ENCODE measurements at regions not wholly inside any gene's neighbourhood (a gene's known extent, or its start where the extent isn't known, plus 50 kb on each side); places are given as distances from the start of the nearest gene placed in this dataset.
A peak's percentile ranks its signal among the peaks of the same experiment; 100 is the strongest.

- Histone ChIP-seq H3K4me3 (ENCODE audit: low read depth, low read length) (no peak overlapping the region), H2AFZ (ENCODE audit: low read length, unreplicated experiment) (no peak overlapping the region), H3K27me3 (ENCODE audit: insufficient read depth, low read length) (no peaks in the 10 kb centered on the region), H3K27ac (ENCODE audit: low read depth, low read length) (no peak overlapping the region), H3K79me2 (ENCODE audit: control insufficient read depth, insufficient read depth, low read length, unreplicated experiment) (no peaks in the 10 kb centered on the region), H3K36me3 (ENCODE audit: insufficient read depth, low read length) (no peaks in the 10 kb centered on the region), H3K4me1 (ENCODE audit: control insufficient read depth, insufficient read depth, low read length, unreplicated experiment) (no peaks in the 10 kb centered on the region)
Measured at GRCh38 chr6:48472535-48472934, 361.5 kb upstream of the PTCHD4 start.

DNA sequence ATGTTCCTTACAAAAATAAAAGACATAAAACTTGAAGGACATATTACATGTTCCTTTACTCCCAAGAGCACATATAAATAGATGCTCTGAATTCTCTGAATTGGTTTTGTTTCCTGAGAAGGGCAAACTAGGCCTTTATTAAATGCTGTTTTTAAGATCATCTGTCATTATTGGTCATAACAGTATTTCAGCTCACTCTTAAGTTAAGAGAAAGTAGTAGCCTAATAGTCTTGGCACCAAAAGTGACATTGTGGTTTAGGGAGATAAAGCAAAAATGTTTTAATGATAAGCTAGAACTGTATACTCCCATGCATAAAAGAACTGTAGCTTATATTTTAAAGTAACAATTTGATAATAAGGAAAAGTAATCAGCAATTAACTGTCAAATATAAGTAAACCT, 361.1 kb upstream of the PTCHD4 start:
- Histone ChIP-seq H3K4me1 (ENCODE audit: control insufficient read depth, insufficient read depth, low read length, unreplicated experiment) (no peaks in the 10 kb centered on the region), H3K27me3 (ENCODE audit: insufficient read depth, low read length) (no peaks in the 10 kb centered on the region), H3K79me2 (ENCODE audit: control insufficient read depth, insufficient read depth, low read length, unreplicated experiment) (no peaks in the 10 kb centered on the region), H3K36me3 (ENCODE audit: insufficient read depth, low read length) (no peaks in the 10 kb centered on the region), H3K4me3 (ENCODE audit: low read depth, low read length) (no peak overlapping the region), H3K27ac (ENCODE audit: low read depth, low read length) (no peak overlapping the region), H2AFZ (ENCODE audit: low read length, unreplicated experiment) (no peak overlapping the region)

DNA sequence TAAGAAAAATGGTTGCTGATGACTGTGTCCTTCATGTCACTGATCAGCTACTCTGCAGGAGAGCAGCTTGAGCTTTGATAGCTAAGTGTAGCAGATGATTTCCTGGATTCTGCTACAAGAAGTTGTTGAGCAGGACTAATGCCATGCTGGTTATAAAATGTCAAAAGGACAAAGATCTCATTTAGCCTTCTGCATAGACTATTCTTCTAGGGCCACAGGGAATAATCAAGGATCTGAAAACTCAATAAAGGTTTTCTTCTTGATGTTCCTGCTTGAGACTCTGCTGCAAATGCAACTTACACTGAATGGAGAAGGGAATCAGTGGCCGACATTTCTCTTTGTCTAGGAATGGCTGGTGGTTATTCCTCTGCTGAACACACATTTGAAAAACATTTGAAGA, 360.3 kb upstream of the PTCHD4 start:
- no peaks in the 10 kb centered on the region for H3K36me3 ChIP-seq (ENCODE audit: insufficient read depth, low read length)
- no peak overlapping the region for H3K4me3 ChIP-seq (ENCODE audit: low read depth, low read length)
- H3K27ac ChIP-seq (ENCODE audit: low read depth, low read length), result no peak overlapping the region
- H2AFZ ChIP-seq (ENCODE audit: low read length, unreplicated experiment), result no peak overlapping the region
- H3K27me3 ChIP-seq (ENCODE audit: insufficient read depth, low read length), result no peaks in the 10 kb centered on the region
- no peaks in the 10 kb centered on the region for H3K79me2 ChIP-seq (ENCODE audit: control insufficient read depth, insufficient read depth, low read length, unreplicated experiment)
- H3K4me1 ChIP-seq (ENCODE audit: control insufficient read depth, insufficient read depth, low read length, unreplicated experiment), result no peaks in the 10 kb centered on the region

DNA sequence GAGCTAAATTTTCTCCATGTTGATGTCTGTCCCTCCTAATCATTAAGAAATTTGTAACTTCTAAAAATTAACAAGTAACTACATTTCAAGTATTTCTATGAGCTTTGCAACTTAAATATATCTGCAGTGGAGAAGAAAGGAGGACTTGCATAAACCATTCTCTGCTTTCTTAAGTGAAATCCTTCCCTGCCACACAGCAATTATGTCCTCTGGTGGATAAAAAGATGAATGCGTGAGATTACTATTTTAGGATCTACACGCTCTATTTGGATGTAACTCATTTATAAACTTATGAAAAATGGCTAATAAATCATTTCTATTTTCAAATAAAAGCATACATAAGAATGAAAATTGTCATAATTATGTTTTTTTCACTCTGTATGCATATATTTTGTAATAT, 338.0 kb upstream of the PTCHD4 start:
- Histone ChIP-seq H3K27ac (ENCODE audit: low read depth, low read length) (no peak overlapping the region), H3K27me3 (ENCODE audit: insufficient read depth, low read length) (no peaks in the 10 kb centered on the region), H2AFZ (ENCODE audit: low read length, unreplicated experiment) (no peak overlapping the region), H3K4me1 (ENCODE audit: control insufficient read depth, insufficient read depth, low read length, unreplicated experiment) (no peaks in the 10 kb centered on the region), H3K4me3 (ENCODE audit: low read depth, low read length) (no peak overlapping the region), H3K79me2 (ENCODE audit: control insufficient read depth, insufficient read depth, low read length, unreplicated experiment) (no peaks in the 10 kb centered on the region), H3K36me3 (ENCODE audit: insufficient read depth, low read length) (no peaks in the 10 kb centered on the region)

GRCh38 chr6:48447251-48447650, 336.3 kb upstream of the PTCHD4 start:
- H2AFZ ChIP-seq (ENCODE audit: low read length, unreplicated experiment), result no peak overlapping the region
- no peaks in the 10 kb centered on the region for H3K36me3 ChIP-seq (ENCODE audit: insufficient read depth, low read length)
- no peak overlapping the region for H3K4me3 ChIP-seq (ENCODE audit: low read depth, low read length)
- H3K79me2 ChIP-seq (ENCODE audit: control insufficient read depth, insufficient read depth, low read length, unreplicated experiment), result no peaks in the 10 kb centered on the region
- H3K4me1 ChIP-seq (ENCODE audit: control insufficient read depth, insufficient read depth, low read length, unreplicated experiment), result no peaks in the 10 kb centered on the region
- H3K27me3 ChIP-seq (ENCODE audit: insufficient read depth, low read length), result no peaks in the 10 kb centered on the region
- no peak overlapping the region for H3K27ac ChIP-seq (ENCODE audit: low read depth, low read length)

- Histone ChIP-seq H2AFZ (ENCODE audit: low read length, unreplicated experiment) (peak overlapping the region; percentile 64), H3K36me3 (ENCODE audit: insufficient read depth, low read length) (no peaks in the 10 kb centered on the region), H3K4me1 (ENCODE audit: control insufficient read depth, insufficient read depth, low read length, unreplicated experiment) (peaks cover 55% of the 10 kb centered on the region)
Measured at GRCh38 chr6:48429610-48430009, 318.6 kb upstream of the PTCHD4 start.

DNA sequence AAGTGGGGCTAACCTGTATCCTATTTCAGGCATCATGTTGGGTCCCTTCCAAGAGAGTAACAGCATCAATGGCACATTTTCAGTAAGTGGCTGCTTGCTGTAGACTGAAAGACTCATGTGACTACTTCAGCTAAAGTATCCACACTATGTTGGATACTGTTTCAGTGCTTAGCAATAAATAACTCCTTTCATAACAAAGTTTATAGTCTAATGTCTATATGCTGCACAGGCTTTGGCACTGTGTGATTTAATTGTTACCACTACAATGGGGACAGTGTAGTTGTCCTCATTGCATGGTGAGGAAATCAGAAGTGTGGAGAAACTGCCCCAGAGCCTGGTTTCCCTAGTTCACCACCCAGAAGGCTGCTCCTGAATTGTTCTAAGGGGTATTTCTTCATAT, 318.0 kb upstream of the PTCHD4 start:
- H3K36me3 ChIP-seq (ENCODE audit: insufficient read depth, low read length), result no peaks in the 10 kb centered on the region
- peak overlapping the region; percentile 64 for H2AFZ ChIP-seq (ENCODE audit: low read length, unreplicated experiment)
- peak overlapping the region; percentile 86 for H3K27ac ChIP-seq (ENCODE audit: low read depth, low read length)
- no peak overlapping the region for H3K4me3 ChIP-seq (ENCODE audit: low read depth, low read length)
- H3K4me1 ChIP-seq (ENCODE audit: control insufficient read depth, insufficient read depth, low read length, unreplicated experiment), result peaks cover 61% of the 10 kb centered on the region
- H3K79me2 ChIP-seq (ENCODE audit: control insufficient read depth, insufficient read depth, low read length, unreplicated experiment), result no peaks in the 10 kb centered on the region
- H3K27me3 ChIP-seq (ENCODE audit: insufficient read depth, low read length), result no peaks in the 10 kb centered on the region

More at GRCh38 chr6:48429610-48430009, 318.6 kb upstream of the PTCHD4 start:
- Histone ChIP-seq H3K27ac (ENCODE audit: low read depth, low read length) (peak overlapping the region; percentile 86), H3K4me3 (ENCODE audit: low read depth, low read length) (no peak overlapping the region), H3K79me2 (ENCODE audit: control insufficient read depth, insufficient read depth, low read length, unreplicated experiment) (no peaks in the 10 kb centered on the region), H3K27me3 (ENCODE audit: insufficient read depth, low read length) (no peaks in the 10 kb centered on the region)

DNA sequence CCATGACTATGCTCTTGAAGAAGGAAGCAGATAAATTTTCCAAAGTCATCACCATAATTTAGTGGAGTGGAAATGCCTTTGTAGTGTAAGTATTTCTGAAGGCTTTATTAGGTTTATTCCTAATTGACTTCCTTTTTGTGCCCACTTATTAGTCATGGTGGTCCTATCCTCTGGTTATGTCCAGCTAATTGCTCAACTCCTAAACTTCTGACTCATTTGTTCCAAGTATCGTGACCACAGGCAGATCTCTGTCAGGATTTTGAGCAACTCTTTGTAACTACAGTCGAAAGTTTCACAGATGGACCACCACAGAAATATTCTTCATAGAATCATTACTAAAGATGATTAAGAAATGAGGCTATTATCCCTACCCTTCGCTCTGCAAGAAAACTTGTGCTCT, 315.6 kb upstream of the PTCHD4 start:
- Histone ChIP-seq H2AFZ (ENCODE audit: low read length, unreplicated experiment) (no peak overlapping the region), H3K27ac (ENCODE audit: low read depth, low read length) (peak overlapping the region; percentile 86), H3K79me2 (ENCODE audit: control insufficient read depth, insufficient read depth, low read length, unreplicated experiment) (no peaks in the 10 kb centered on the region), H3K36me3 (ENCODE audit: insufficient read depth, low read length) (no peaks in the 10 kb centered on the region), H3K4me3 (ENCODE audit: low read depth, low read length) (no peak overlapping the region), H3K27me3 (ENCODE audit: insufficient read depth, low read length) (no peaks in the 10 kb centered on the region), H3K4me1 (ENCODE audit: control insufficient read depth, insufficient read depth, low read length, unreplicated experiment) (peaks cover 67% of the 10 kb centered on the region)

DNA sequence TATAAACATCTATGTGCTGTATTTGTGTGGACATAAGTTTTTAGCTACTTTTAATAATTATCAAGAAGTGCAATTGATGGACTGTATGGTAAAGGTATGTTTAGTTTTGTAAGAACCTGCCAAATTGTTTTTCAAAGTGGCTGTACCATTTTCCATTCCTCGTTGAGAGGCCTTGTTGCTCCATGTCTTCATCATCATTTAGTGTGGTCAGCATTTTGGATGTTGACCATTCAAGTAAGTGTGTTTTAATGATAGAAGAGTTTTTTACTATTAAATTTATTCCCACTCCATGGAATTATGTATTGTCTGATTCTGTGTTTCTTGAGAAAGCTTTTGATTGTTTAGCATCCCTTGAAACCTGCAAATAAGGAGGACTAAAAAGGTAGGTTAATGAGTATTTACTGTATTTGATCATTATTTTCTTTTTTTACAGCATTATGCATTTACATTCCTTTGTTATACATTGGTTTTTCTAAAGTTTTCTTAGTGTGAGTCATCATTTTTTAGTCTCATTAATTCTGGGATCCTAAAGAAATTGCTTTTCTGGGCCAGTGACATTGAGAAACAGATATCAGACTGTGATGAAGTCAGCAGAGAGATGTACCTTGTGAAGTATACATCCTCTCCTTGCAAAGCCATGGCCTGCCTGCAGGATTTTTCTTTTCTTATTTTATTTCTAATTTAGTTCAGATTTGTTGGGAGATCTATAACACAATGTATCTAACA, 312.8 kb upstream of the PTCHD4 start:
- no peaks in the 10 kb centered on the region for H3K36me3 ChIP-seq (ENCODE audit: insufficient read depth, low read length)
- no peak overlapping the region for H2AFZ ChIP-seq (ENCODE audit: low read length, unreplicated experiment)
- no peak overlapping the region for H3K4me3 ChIP-seq (ENCODE audit: low read depth, low read length)
- peak overlapping the region; percentile 35; the same call in 1 of the 2 replicates for H3K27ac ChIP-seq (ENCODE audit: low read depth, low read length)
- H3K27me3 ChIP-seq (ENCODE audit: insufficient read depth, low read length), result no peaks in the 10 kb centered on the region
- no peaks in the 10 kb centered on the region for H3K79me2 ChIP-seq (ENCODE audit: control insufficient read depth, insufficient read depth, low read length, unreplicated experiment)
- H3K4me1 ChIP-seq (ENCODE audit: control insufficient read depth, insufficient read depth, low read length, unreplicated experiment), result peaks cover 45% of the 10 kb centered on the region

DNA sequence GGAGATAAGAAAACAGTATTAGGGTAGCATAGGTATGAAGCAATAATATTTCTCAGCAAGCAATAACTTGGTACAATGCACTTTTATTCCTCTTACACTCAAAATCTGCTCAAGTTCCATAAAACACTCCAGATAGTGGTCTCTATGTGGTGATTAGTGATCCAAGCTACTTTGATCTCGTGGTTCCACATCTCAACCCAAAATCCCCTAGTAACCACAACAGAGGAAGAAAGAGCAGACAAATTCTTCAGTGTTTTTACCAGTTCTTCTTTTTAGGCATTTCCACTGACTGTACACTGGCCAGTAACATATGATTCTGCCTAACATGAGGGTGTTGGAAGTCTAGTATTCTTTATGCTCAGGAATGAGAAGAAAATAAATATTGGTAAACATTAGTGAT, 309.0 kb upstream of the PTCHD4 start:
- no peak overlapping the region for H3K27ac ChIP-seq (ENCODE audit: low read depth, low read length)
- no peak overlapping the region for H2AFZ ChIP-seq (ENCODE audit: low read length, unreplicated experiment)
- H3K4me1 ChIP-seq (ENCODE audit: control insufficient read depth, insufficient read depth, low read length, unreplicated experiment), result peaks cover 15% of the 10 kb centered on the region
- H3K36me3 ChIP-seq (ENCODE audit: insufficient read depth, low read length), result no peaks in the 10 kb centered on the region
- H3K27me3 ChIP-seq (ENCODE audit: insufficient read depth, low read length), result no peaks in the 10 kb centered on the region
- no peak overlapping the region for H3K4me3 ChIP-seq (ENCODE audit: low read depth, low read length)
- no peaks in the 10 kb centered on the region for H3K79me2 ChIP-seq (ENCODE audit: control insufficient read depth, insufficient read depth, low read length, unreplicated experiment)

GRCh38 chr6:48417927-48418326, 306.9 kb upstream of the PTCHD4 start:
- no peak overlapping the region for H3K4me3 ChIP-seq (ENCODE audit: low read depth, low read length)
- H2AFZ ChIP-seq (ENCODE audit: low read length, unreplicated experiment), result no peak overlapping the region
- H3K27ac ChIP-seq (ENCODE audit: low read depth, low read length), result no peak overlapping the region
- H3K79me2 ChIP-seq (ENCODE audit: control insufficient read depth, insufficient read depth, low read length, unreplicated experiment), result no peaks in the 10 kb centered on the region
- H3K36me3 ChIP-seq (ENCODE audit: insufficient read depth, low read length), result no peaks in the 10 kb centered on the region
- H3K4me1 ChIP-seq (ENCODE audit: control insufficient read depth, insufficient read depth, low read length, unreplicated experiment), result no peaks in the 10 kb centered on the region
- no peaks in the 10 kb centered on the region for H3K27me3 ChIP-seq (ENCODE audit: insufficient read depth, low read length)

Data from ACC112 (cell line).